Stimulated activated CD8-positive, alpha-beta memory T cell treated with anti-CD3 and anti-CD28 coated beads, Interleukin-2, amount 100 ng/mL, for 48 hours (primary cell): ENCODE measurements at regions not wholly inside any gene's neighbourhood (a gene's known extent, or its start where the extent isn't known, plus 50 kb on each side); places are given as distances from the start of the nearest gene placed in this dataset.

Experiments used
- DNase-seq, 2 donors: peaks; one replicate each; pipeline ENCODE4 v3.0.0-alpha.2; 2020; ENCODE audit warnings: low read depth in 2 of 2

- no peak for DNase-seq
Measured at GRCh38 chr3:174651951-174652350, 207.2 kb upstream of the NAALADL2 start.

DNA sequence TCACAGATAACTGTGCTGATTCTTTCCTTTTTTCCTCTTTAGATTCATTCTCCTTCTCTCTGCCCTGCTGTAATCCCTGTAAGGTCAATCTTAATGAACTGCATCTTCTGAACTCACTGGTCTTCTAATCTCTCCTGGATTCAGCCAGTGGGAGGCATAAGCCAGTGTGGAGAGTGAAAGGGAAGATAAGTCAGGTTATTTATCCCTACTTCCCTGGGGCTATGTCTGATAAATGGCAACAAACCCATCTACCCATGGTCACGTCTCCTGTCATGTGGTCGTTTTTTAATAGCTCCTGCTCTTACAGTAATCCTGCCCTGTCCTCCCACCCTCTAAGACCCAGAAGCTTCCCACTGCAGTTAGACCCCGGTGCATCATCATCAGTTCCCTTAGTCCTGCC is 199.6 kb upstream of the NAALADL2 start:
- DNase-seq, result no peak

DNA sequence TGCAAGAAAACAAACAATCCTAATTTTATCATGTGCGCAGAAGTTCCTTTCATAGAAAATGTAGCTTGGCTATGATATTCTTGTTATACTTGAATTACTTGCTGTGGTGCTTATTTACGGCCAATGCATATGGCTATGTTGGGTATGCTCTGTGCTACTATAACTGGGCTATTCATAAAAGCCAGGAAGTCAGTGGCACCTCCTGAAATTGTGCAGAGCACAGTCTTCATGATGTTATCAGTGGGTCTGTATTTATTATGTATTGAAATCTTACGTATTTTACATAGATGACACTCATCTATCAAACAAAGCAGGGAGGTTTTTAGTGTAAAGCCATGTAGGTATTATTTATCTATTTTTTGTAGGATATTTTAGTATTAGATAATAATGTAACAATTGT is 196.5 kb upstream of the NAALADL2 start:
- DNase-seq, result no peak

DNA sequence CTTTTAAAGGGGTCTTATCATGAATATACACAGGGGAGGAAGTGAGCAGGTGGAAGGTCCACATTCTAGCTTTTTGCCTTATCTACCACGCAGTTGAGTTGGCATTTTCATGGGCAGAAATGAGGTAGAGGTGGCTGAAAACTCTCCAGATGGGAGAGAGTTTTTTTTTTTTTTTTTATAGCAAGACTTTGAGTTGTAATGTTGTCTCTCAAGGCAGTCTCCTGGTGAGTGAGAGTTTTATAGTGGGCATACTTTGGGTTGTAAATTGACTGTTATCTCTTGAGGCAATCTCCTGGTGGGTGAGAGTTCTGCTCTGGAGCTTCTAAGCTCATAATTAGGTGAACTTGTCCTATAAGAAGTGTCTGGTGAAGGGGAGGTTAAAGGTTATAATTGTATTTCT is 191.7 kb upstream of the NAALADL2 start:
- DNase-seq, result no peak

GRCh38 chr3:174675406-174675805 is 183.7 kb upstream of the NAALADL2 start:
- DNase-seq, result no peak

- DNase-seq, result no peak
Measured at GRCh38 chr3:174681784-174682183, 177.3 kb upstream of the NAALADL2 start.

DNA sequence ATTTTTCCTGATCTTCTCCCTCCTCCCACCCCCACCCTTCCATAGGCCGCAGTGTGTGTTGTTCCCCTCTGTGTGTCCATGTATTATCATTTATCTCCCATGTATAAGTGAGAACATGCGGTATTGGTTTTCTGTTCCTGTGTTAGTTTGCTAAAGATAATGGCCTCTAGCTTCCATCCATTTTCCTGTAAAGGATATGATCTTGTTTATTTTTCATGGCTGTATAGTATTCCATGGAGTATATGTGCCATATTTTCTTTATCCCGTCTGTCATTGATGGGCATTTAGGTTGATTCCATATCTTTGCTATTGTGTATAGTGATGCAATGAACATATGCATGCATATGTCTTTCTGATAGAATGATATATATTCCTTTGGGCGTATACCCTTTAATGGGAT is 173.3 kb upstream of the NAALADL2 start:
- DNase-seq, result no peak

DNA sequence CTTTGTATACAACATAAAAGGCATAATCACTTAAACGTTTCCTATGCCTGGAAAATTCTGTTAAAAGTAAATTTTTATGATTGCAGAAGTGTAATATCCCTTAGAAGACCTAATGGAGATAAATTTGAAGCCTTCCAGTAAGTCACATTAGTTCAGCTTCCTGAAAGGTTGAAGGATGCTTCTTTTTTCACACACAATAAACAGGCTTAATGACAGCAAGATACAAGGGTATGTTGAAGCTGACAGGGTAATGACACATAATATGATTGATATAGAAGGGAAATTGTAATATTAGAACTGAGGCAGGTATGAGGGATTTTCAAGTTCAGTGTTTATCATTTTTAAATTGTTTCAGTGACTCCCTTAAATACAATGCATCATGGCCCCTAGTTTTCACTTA is 161.8 kb upstream of the NAALADL2 start:
- DNase-seq, result no peak

DNA sequence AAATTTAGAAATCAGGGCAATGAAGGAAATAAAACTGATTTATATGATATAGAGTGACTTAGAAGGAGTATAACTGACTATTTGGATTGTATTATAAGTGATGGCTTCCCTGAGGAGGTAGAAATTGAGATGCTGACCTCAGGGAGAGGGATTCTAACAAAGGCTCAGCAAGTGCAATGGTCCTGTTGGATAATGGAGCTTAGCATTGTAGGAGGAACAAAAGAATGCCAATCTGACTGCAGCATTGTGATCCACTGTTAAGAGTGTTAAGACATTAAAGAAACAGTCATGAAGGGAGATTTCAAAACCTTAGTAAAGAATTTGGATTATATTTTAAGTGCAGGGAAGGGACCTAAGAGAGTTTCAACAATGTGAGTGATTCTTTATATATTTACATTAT is 158.4 kb upstream of the NAALADL2 start:
- DNase-seq, result no peak

- DNase-seq, result no peak
Measured at GRCh38 chr3:174710612-174711011, 148.5 kb upstream of the NAALADL2 start.

GRCh38 chr3:174715386-174715785 is 143.7 kb upstream of the NAALADL2 start:
- DNase-seq, result no peak

- DNase-seq, result no peak
Measured at GRCh38 chr3:174716956-174717505, 142.1 kb upstream of the NAALADL2 start.

DNA sequence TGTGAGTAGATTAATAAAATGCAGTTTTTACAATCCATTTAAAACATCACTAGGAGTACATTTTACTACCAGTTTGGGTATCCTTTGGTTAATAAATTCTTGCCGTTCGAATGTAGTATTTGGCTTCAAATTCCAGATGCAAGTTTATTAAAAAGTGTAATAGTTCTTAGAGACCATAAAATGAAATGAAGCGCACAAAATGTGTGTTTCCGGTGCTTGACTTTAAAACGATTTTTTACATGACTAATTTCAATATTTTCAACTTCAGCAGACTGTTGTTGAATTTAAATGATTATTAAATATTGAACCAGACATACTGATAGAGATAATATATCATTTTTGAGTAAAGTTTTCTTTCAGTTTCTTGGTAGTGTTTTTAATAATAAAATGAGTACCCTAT is 138.4 kb upstream of the NAALADL2 start:
- DNase-seq, result no peak

DNA sequence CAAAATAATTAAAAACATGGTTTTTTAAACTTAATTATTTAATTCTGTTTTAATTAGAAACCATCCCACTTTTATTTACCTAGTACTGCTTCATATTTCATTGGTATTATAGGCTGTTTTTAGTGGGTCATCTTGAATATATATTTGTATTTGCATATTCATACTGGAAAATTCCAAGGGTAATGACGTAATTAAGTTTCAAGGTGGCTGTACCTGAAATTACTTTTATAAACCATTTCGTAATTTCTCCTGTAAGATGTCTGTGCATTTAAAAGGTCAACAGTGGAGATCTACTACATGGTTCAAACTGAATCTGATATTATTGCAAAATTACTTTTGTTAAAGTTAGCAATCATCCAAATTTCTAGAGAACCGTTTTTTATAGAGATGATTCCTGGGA is 133.8 kb upstream of the NAALADL2 start:
- no peak for DNase-seq

DNA sequence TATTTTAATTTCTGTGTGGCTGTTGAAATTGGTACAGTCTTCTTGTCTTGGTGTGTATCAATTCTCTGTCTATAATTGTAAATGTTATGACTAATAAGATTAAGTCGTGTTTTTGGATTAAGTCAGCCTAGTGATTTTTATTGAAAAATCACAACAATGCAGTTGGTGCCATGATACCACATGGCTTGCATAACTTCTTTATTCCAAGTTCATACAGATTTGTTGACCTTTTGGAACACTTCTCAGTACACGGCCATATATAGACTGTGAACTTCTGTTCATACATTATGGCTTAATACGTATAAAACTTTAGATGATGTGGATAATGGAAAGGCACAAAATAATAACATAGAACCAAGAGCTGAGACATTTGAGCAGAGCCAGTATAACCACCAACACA is 121.2 kb upstream of the NAALADL2 start:
- no peak for DNase-seq

DNA sequence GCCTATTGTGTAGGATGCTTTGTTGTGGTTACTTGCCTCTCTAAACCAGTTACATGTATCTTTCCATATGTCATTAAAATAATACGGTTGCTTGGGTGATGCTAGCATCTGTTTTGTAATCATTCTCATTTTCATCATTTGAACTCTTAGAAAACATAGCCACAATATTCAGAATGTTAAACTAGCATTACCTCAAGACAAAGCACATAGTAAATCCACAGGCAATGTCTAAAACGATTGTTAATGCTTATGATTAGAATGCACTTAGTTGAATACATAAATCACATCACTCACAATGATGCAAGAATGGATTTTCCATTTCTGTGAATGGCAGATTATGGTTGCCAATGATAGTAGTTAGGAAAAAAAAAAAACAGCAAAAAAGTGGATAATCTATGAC is 110.0 kb upstream of the NAALADL2 start:
- DNase-seq, result no peak

- no peak for DNase-seq
Measured at GRCh38 chr3:174755833-174756829, 103.0 kb upstream of the NAALADL2 start.

DNA sequence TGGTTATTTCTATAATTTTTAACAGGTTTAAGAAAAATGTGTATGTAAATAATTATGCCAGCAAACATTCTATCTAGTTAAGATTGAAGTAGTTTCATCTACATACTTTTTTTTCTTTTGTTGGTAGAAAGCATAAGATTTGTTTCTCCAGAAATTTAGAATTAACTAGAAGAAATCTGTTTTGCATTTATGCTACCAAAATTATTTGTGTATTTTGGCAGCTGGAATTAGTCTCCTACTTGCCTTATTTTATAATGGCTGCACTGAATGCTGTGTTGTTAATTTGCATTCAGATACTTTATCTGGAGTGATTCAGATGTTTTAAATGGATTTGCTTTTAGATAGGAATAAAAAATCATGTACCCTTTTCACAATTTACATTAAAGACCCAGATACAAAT is 100.2 kb upstream of the NAALADL2 start:
- DNase-seq, result no peak

DNA sequence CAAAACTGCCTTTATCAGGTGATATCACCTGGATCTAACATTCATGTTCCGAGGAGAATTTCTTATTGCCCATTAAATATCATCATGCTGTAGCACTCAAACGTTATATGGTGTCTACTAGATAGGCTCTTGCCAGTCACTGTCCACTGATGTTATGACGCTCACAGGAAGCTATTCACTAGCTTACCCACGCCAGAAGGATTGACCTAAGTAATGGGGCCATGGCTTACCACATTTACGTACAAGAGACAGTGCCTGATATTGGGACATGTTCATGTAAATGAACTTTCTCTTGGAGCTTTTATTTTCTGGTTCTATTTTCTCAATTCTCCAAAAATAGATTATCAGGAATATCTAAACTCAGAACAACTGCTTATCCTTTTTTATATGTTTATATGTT is 91.7 kb upstream of the NAALADL2 start:
- no peak for DNase-seq

- DNase-seq, result no peak
Measured at GRCh38 chr3:174767853-174768382, 91.2 kb upstream of the NAALADL2 start.

DNA sequence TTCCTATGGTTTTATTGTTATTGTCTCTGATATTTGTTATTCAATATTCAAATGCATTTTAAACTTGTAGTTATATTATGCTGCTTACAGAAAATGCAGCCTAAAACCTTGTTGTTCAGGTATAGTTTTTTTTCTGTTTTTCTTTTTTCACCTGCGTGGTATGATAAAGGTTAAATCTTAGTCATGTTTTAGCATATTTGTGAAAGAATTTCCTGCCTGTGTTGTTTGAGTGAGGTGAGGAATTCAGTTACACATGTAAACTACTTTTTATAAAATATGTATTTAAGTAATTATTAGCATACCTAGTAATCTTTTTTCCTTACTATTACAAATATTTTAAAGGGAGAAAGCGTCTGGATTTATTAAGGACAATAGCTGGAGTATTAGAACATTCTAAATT is 90.0 kb upstream of the NAALADL2 start:
- no peak for DNase-seq

DNA sequence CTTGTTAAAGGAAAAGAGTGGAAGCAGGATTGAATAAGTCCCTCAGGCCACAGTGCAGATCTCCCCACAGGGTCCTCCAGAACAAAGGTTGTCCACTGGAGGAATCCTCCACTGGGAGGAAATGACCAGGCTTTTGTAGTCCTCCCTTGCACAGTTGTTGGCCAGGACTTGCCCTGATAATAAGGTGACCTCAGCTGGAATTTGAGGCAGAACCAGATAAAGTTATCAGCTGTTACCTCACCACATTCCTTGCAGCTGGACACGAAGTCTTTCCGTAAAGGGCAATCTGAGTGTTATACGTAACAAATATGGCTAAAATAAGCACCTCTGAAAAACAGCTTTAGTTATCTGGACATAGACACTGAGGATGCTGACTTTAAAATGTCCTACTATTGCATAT is 83.5 kb upstream of the NAALADL2 start:
- DNase-seq, result no peak

- DNase-seq, result no peak
Measured at GRCh38 chr3:174776123-174776522, 83.0 kb upstream of the NAALADL2 start.
